Lung (tissue), 11 donors: ENCODE measurements at regions not wholly inside any gene's neighbourhood (a gene's known extent, or its start where the extent isn't known, plus 50 kb on each side); places are given as distances from the start of the nearest gene placed in this dataset.

ENCODE experiments used
- ATAC-seq: fragments of 200-7000 bp; cut with Tn5 transposase; one replicate; pipeline ENCODE4 v1.9.1; 2020; ENCODE audit warnings: moderate number of reproducible peaks; ENCODE audit not compliant: insufficient read depth, low FRiP score
- DNase-seq, 3 donors: peaks; one replicate each; pipeline ENCODE4 v3.0.0-alpha.2; 2013 to 2017
- H3K27ac ChIP-seq, 2 donors: one replicate each; pipeline ENCODE4 v1.5.1; 2013; ENCODE audit warnings: mild to moderate bottlenecking in 2 of 2, moderate library complexity in 2 of 2, control low read depth in 1 of 2, inconsistent platforms in 1 of 2, low read depth in 1 of 2, low read length in 1 of 2
- H3K27me3 ChIP-seq, 3 donors: one replicate each; pipeline ENCODE4 v1.5.1; 2013; ENCODE audit warnings: low read length in 2 of 3; ENCODE audit not compliant: control insufficient read depth in 3 of 3, insufficient read depth in 3 of 3
- H3K36me3 ChIP-seq, 4 donors: one replicate each; pipeline ENCODE4 v1.5.1; 2013; ENCODE audit warnings: low read length in 4 of 4, mild to moderate bottlenecking in 1 of 4, moderate library complexity in 1 of 4; ENCODE audit not compliant: control insufficient read depth in 4 of 4, insufficient read depth in 4 of 4
- H3K4me1 ChIP-seq, 5 donors: one replicate each; pipeline ENCODE4 v1.5.1; 2013; ENCODE audit warnings: low read length in 5 of 5, mild to moderate bottlenecking in 2 of 5, moderate library complexity in 1 of 5; ENCODE audit not compliant: control insufficient read depth in 5 of 5, insufficient read depth in 5 of 5
- H3K4me3 ChIP-seq: one replicate; pipeline ENCODE4 v1.5.1; 2013; ENCODE audit warnings: mild to moderate bottlenecking, control low read depth, moderate library complexity
- H3K9ac ChIP-seq, 2 donors: one replicate each; pipeline ENCODE4 v1.5.1; 2013; ENCODE audit warnings: low read length in 2 of 2, control low read depth in 1 of 2; ENCODE audit not compliant: insufficient read depth in 1 of 2
- H3K9me3 ChIP-seq, 4 donors: one replicate each; pipeline ENCODE4 v1.5.1; 2013; ENCODE audit warnings: low read length in 3 of 4, mild to moderate bottlenecking in 1 of 4, moderate library complexity in 1 of 4; ENCODE audit not compliant: control insufficient read depth in 4 of 4, insufficient read depth in 3 of 4
- CTCF ChIP-seq: IDR thresholded peaks from 2 replicates; pipeline ENCODE4 v1.5.1; 2012; ENCODE audit warnings: mild to moderate bottlenecking; ENCODE audit errors: control extremely low read depth, extremely low read depth
- WGBS, 2 donors: extraction: QIAGEN DNeasy Blood & Tissue Kit; methylation state at CpG; one replicate each; pipeline ENCODE4 v1.1.7; 2013; 5-methylcytosine and 5-hydroxymethylcytosine counted together
- donor health status: control.
- donor health status: control.
- donor health status: Bipolar disorder and iron deficiency.
- donor health status: healthy.
- donor health status: DM: yes; HTN: yes; CAD: no.

GRCh38 chr1:213898684-213899083, 89.1 kb upstream of the PROX1 start:
- H3K4me1 ChIP-seq, result peaks cover 0 to 2% (median 0%) of the 10 kb centered on the region in 5 donors
- no peak for TF ChIP-seq CTCF
- H3K27ac ChIP-seq, result no peak overlapping the region
- no peaks in the 10 kb centered on the region for H3K36me3 ChIP-seq
- DNase-seq, result peak in 1 of 3 donors; percentile 14
- H3K9me3 ChIP-seq, result peaks cover 0 to 4% (median 0%) of the 10 kb centered on the region in 4 donors
- H3K4me3 ChIP-seq, result no peak overlapping the region
- no peaks in the 10 kb centered on the region for H3K27me3 ChIP-seq
- no peak overlapping the region for H3K9ac ChIP-seq
- WGBS, 2 donors, result 78 to 79% methylated on average over 4 of the region's 4 CpGs
- no peak for ATAC-seq

- Histone ChIP-seq H3K36me3 (no peaks in the 10 kb centered on the region), H3K9me3 (peaks cover 0 to 4% (median 0%) of the 10 kb centered on the region in 4 donors), H3K9ac (no peak overlapping the region), H3K27me3 (no peaks in the 10 kb centered on the region), H3K4me1 (peaks cover 0 to 2% (median 0%) of the 10 kb centered on the region in 5 donors), H3K27ac (no peak overlapping the region), H3K4me3 (no peak overlapping the region)
- peak in 1 of 3 donors; percentile 7 for DNase-seq
- WGBS, 2 donors, result 22 to 39% methylated on average over 4 of the region's 4 CpGs
- no peak for TF ChIP-seq CTCF
- ATAC-seq, result no peak
Observed at GRCh38 chr1:213899413-213899812, 88.4 kb upstream of the PROX1 start.

GRCh38 chr1:213905344-213905743, 82.4 kb upstream of the PROX1 start:
- Histone ChIP-seq H3K27ac (no peak overlapping the region), H3K36me3 (no peaks in the 10 kb centered on the region), H3K9me3 (no peaks in the 10 kb centered on the region), H3K4me1 (no peaks in the 10 kb centered on the region), H3K9ac (no peak overlapping the region), H3K27me3 (no peaks in the 10 kb centered on the region), H3K4me3 (no peak overlapping the region)
- DNase-seq (no peak), ATAC-seq (no peak)
- WGBS, 2 donors, result 60 to 69% methylated on average over 13 of the region's 13 CpGs
- TF ChIP-seq CTCF, result no peak

GRCh38 chr1:213908521-213908920, 79.3 kb upstream of the PROX1 start:
- no peak overlapping the region for H3K4me3 ChIP-seq
- no peaks in the 10 kb centered on the region for H3K27me3 ChIP-seq
- no peaks in the 10 kb centered on the region for H3K9me3 ChIP-seq
- ATAC-seq (no peak), DNase-seq (no peak)
- no peak overlapping the region for H3K9ac ChIP-seq
- no peak for TF ChIP-seq CTCF
- 96% methylated on average over 4 of the region's 4 CpGs for WGBS, 2 donors
- no peaks in the 10 kb centered on the region for H3K36me3 ChIP-seq
- no peaks in the 10 kb centered on the region for H3K4me1 ChIP-seq
- H3K27ac ChIP-seq, result no peak overlapping the region
